H1 (cell line): ENCODE measurements at regions not wholly inside any gene's neighbourhood (a gene's known extent, or its start where the extent isn't known, plus 50 kb on each side); places are given as distances from the start of the nearest gene placed in this dataset.

Experiments
- EGR1 ChIP-seq: IDR thresholded peaks from 2 replicates; pipeline ENCODE4 v1.6.1; 2011; ENCODE audit warnings: low read depth, low read length, borderline replicate concordance
- SIN3A ChIP-seq, 2 experiments: IDR thresholded peaks in 1 of 2; conservative IDR thresholded peaks in 1 of 2; 2 replicates each; pipeline ENCODE4 v1.6.1; 2011 to 2012; ENCODE audit warnings: low read length in 2 of 2, improper control_type of control experiment in 1 of 2, low read depth in 1 of 2, mild to moderate bottlenecking in 1 of 2
- TF ChIP-seq, protein P1 (sequence below), 3 experiments: IDR thresholded peaks; 1 replicate in 2 of 3; 2 replicates in 1 of 3; pipeline versions ENCODE4 v1.5.1 to v1.6.1; 2011; ENCODE audit warnings: low read length in 3 of 3, mild to moderate bottlenecking in 3 of 3, inconsistent platforms in 2 of 3, low read depth in 1 of 3, moderate library complexity in 1 of 3; ENCODE audit not compliant: insufficient read depth in 1 of 3; ENCODE audit errors: control extremely low read depth in 1 of 3

- TF ChIP-seq EGR1, result no peak
- TF ChIP-seq SIN3A (conservative IDR thresholded peaks at IDR 0.05 in 1 of 2, IDR thresholded peaks at IDR 0.05 in 1 of 2; ENCODE audit: low read depth in 1 of 2, low read length in 2 of 2), result no peak
- TF ChIP-seq, protein P1, sequence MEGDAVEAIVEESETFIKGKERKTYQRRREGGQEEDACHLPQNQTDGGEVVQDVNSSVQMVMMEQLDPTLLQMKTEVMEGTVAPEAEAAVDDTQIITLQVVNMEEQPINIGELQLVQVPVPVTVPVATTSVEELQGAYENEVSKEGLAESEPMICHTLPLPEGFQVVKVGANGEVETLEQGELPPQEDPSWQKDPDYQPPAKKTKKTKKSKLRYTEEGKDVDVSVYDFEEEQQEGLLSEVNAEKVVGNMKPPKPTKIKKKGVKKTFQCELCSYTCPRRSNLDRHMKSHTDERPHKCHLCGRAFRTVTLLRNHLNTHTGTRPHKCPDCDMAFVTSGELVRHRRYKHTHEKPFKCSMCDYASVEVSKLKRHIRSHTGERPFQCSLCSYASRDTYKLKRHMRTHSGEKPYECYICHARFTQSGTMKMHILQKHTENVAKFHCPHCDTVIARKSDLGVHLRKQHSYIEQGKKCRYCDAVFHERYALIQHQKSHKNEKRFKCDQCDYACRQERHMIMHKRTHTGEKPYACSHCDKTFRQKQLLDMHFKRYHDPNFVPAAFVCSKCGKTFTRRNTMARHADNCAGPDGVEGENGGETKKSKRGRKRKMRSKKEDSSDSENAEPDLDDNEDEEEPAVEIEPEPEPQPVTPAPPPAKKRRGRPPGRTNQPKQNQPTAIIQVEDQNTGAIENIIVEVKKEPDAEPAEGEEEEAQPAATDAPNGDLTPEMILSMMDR (IDR thresholded peaks at IDR 0.05; ENCODE audit: control extremely low read depth in 1 of 3, insufficient read depth in 1 of 3, low read depth in 1 of 3, low read length in 3 of 3), result no peak
Observed at GRCh38 chr18:43735570-43735969, 458.3 kb upstream of the SYT4 start.
